Esophagus squamous epithelium (tissue), 4 donors: ENCODE measurements at regions not wholly inside any gene's neighbourhood (a gene's known extent, or its start where the extent isn't known, plus 50 kb on each side); places are given as distances from the start of the nearest gene placed in this dataset.

Experiments
- CTCF ChIP-seq, 6 experiments: fragments of 450-650 bp in 4 of 6; fragments of 200-600 bp in 2 of 6; sonication (generic) in 2 of 6; IDR thresholded peaks; one replicate each; pipeline ENCODE4 v1.5.1; 2016 to 2019; ENCODE audit warnings: antibody characterized with exemption in 6 of 6, mild to moderate bottlenecking in 4 of 6, moderate library complexity in 4 of 6
- POLR2A ChIP-seq, 4 donors: fragments of 450-650 bp; IDR thresholded peaks; one replicate each; pipeline ENCODE4 v1.6.1; 2017; ENCODE audit warnings: antibody characterized with exemption in 4 of 4, mild to moderate bottlenecking in 4 of 4, moderate library complexity in 3 of 4

GRCh38 chrX:37509349-37509748 lies 62.1 kb upstream of the LANCL3 start:
- peak in 3 of 6 experiments; percentile 11 to 35 (median 15) for TF ChIP-seq CTCF (IDR thresholded peaks at IDR 0.05)
- TF ChIP-seq POLR2A (IDR thresholded peaks at IDR 0.05), result no peak
